ENCODE measurements at regions not wholly inside any gene's neighbourhood (a gene's known extent, or its start where the extent isn't known, plus 50 kb on each side); places are given as distances from the start of the nearest gene placed in this dataset.

- H3K9me2 ChIP-seq (replicated peaks; ENCODE audit: control insufficient read depth, low read length) = no peaks in the 10 kb centered on the region
- H3K4me2 ChIP-seq (ENCODE audit: low read length) = no peak overlapping the region
- H3K27me3 ChIP-seq (ENCODE audit: control insufficient read depth, low read length) = no peaks in the 10 kb centered on the region
- no peaks in the 10 kb centered on the region for H3K79me2 ChIP-seq (ENCODE audit: control insufficient read depth, low read length)
- no peaks in the 10 kb centered on the region for H3K36me3 ChIP-seq (ENCODE audit: control insufficient read depth, low read length)
- no peak overlapping the region for H3K4me3 ChIP-seq (ENCODE audit: low read length)
- no peak for TF ChIP-seq EZH2phosphoT487 (IDR thresholded peaks at IDR 0.05; ENCODE audit: borderline replicate concordance, low read length)
- no peak for TF ChIP-seq CTCF (IDR thresholded peaks at IDR 0.05; ENCODE audit: low read depth, low read length, poor library complexity, severe bottlenecking)
- H3F3A ChIP-seq (ENCODE audit: control insufficient read depth, insufficient read depth) = no peaks in the 10 kb centered on the region
- H4K20me1 ChIP-seq (ENCODE audit: control insufficient read depth, insufficient read depth, low read depth, low read length) = no peaks in the 10 kb centered on the region
- H3K27ac ChIP-seq (ENCODE audit: low read depth, low read length) = no peak overlapping the region
- H3K4me1 ChIP-seq (ENCODE audit: control insufficient read depth, low read length) = no peaks in the 10 kb centered on the region
- H3K9me3 ChIP-seq (ENCODE audit: control insufficient read depth, insufficient read depth, low read length) = peaks cover 9% of the 10 kb centered on the region
Measured at GRCh38 chr21:27244352-27244751, 277.5 kb upstream of the ADAMTS5 start.

- H3K36me3 ChIP-seq (ENCODE audit: control insufficient read depth, low read length) = no peaks in the 10 kb centered on the region
- H3K27me3 ChIP-seq (ENCODE audit: control insufficient read depth, low read length) = no peaks in the 10 kb centered on the region
- TF ChIP-seq EZH2phosphoT487 (IDR thresholded peaks at IDR 0.05; ENCODE audit: borderline replicate concordance, low read length) = no peak
- no peak for TF ChIP-seq CTCF (IDR thresholded peaks at IDR 0.05; ENCODE audit: low read depth, low read length, poor library complexity, severe bottlenecking)
- H3K9me3 ChIP-seq (ENCODE audit: control insufficient read depth, insufficient read depth, low read length) = peaks cover 3% of the 10 kb centered on the region
- no peaks in the 10 kb centered on the region for H3K79me2 ChIP-seq (ENCODE audit: control insufficient read depth, low read length)
- H3K4me2 ChIP-seq (ENCODE audit: low read length) = no peak overlapping the region
- H3K9me2 ChIP-seq (replicated peaks; ENCODE audit: control insufficient read depth, low read length) = no peaks in the 10 kb centered on the region
- H3K27ac ChIP-seq (ENCODE audit: low read depth, low read length) = no peak overlapping the region
- no peaks in the 10 kb centered on the region for H4K20me1 ChIP-seq (ENCODE audit: control insufficient read depth, insufficient read depth, low read depth, low read length)
- H3F3A ChIP-seq (ENCODE audit: control insufficient read depth, insufficient read depth) = no peaks in the 10 kb centered on the region
- no peaks in the 10 kb centered on the region for H3K4me1 ChIP-seq (ENCODE audit: control insufficient read depth, low read length)
- no peak overlapping the region for H3K4me3 ChIP-seq (ENCODE audit: low read length)
Measured at GRCh38 chr21:27240839-27241238, 274.0 kb upstream of the ADAMTS5 start.

- H3K9me2 ChIP-seq (replicated peaks; ENCODE audit: control insufficient read depth, low read length) = no peaks in the 10 kb centered on the region
- no peak overlapping the region for H3K27ac ChIP-seq (ENCODE audit: low read depth, low read length)
- H4K20me1 ChIP-seq (ENCODE audit: control insufficient read depth, insufficient read depth, low read depth, low read length) = no peaks in the 10 kb centered on the region
- H3K4me3 ChIP-seq (ENCODE audit: low read length) = no peak overlapping the region
- H3K27me3 ChIP-seq (ENCODE audit: control insufficient read depth, low read length) = no peaks in the 10 kb centered on the region
- no peaks in the 10 kb centered on the region for H3F3A ChIP-seq (ENCODE audit: control insufficient read depth, insufficient read depth)
- peaks cover 3% of the 10 kb centered on the region; the same call in 1 of the 2 replicates for H3K9me3 ChIP-seq (ENCODE audit: control insufficient read depth, insufficient read depth, low read length)
- no peak overlapping the region for H3K4me2 ChIP-seq (ENCODE audit: low read length)
- H3K36me3 ChIP-seq (ENCODE audit: control insufficient read depth, low read length) = no peaks in the 10 kb centered on the region
- no peaks in the 10 kb centered on the region for H3K4me1 ChIP-seq (ENCODE audit: control insufficient read depth, low read length)
- no peaks in the 10 kb centered on the region for H3K79me2 ChIP-seq (ENCODE audit: control insufficient read depth, low read length)
- TF ChIP-seq EZH2phosphoT487 (IDR thresholded peaks at IDR 0.05; ENCODE audit: borderline replicate concordance, low read length) = no peak
- TF ChIP-seq CTCF (IDR thresholded peaks at IDR 0.05; ENCODE audit: low read depth, low read length, poor library complexity, severe bottlenecking) = no peak
Measured at GRCh38 chr21:27233514-27234115, 266.7 kb upstream of the ADAMTS5 start.
